ENCODE measurements at regions not wholly inside any gene's neighbourhood (a gene's known extent, or its start where the extent isn't known, plus 50 kb on each side); places are given as distances from the start of the nearest gene placed in this dataset.

DNA sequence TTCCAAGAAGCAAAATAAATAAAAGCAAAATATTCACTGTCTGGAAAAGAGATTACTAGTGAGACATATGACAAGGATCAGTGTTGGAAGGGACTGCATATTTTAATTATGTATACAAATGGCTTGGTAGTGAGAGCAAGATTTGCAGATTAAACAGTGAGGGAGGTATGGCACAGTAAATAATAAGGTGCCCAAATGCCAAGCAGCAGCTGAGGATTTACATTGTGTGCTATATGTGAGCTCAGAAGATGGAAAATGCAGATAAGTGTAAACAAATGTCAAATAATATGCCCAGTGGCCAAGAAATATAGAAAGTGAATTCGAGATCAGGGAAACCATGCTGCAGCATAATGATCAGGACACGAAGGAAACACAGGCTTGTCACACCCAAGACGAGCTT, 173.8 kb upstream of the NRSN1 start:
- WGBS = 55% methylated on average over 3 of the region's 3 CpGs
- Histone ChIP-seq H3K9me3 (no peaks in the 10 kb centered on the region), H3K36me3 (no peaks in the 10 kb centered on the region), H3K27ac (replicated peaks in 1 of 4) (no peak overlapping the region), H3K27me3 (no peaks in the 10 kb centered on the region), H3K4me1 (peaks cover 0 to 4% (median 0%) of the 10 kb centered on the region in 4 donors), H3K4me3 (no peak overlapping the region)
- TF ChIP-seq POLR2A (IDR thresholded peaks at IDR 0.05; ENCODE audit: low read depth) (no peak), EP300 (IDR thresholded peaks at IDR 0.05) (no peak), POLR2AphosphoS5 (IDR thresholded peaks at IDR 0.05) (no peak), CTCF (IDR thresholded peaks at IDR 0.05) (no peak)
- no peak for DNase-seq (ENCODE audit: extremely low spot score)
- intact Hi-C loops (cut with DNase I) = no loop called here

- intact Hi-C loops (cut with DNase I) = no loop called here
- no peak for TF ChIP-seq POLR2A (IDR thresholded peaks at IDR 0.05; ENCODE audit: low read depth)
- no peak for TF ChIP-seq CTCF (IDR thresholded peaks at IDR 0.05)
- TF ChIP-seq EP300 (IDR thresholded peaks at IDR 0.05) = no peak
- no peak for TF ChIP-seq POLR2AphosphoS5 (IDR thresholded peaks at IDR 0.05)
- Histone ChIP-seq H3K36me3 (no peaks in the 10 kb centered on the region), H3K27ac (replicated peaks in 1 of 4) (no peak overlapping the region), H3K4me1 (peaks cover 0 to 4% (median 0%) of the 10 kb centered on the region in 4 donors), H3K9me3 (no peaks in the 10 kb centered on the region), H3K27me3 (no peaks in the 10 kb centered on the region), H3K4me3 (no peak overlapping the region)
- WGBS = 86% methylated on average over 3 of the region's 3 CpGs
- DNase-seq (ENCODE audit: extremely low spot score) = no peak
Measured at GRCh38 chr6:23953976-23954375, 172.0 kb upstream of the NRSN1 start.

DNA sequence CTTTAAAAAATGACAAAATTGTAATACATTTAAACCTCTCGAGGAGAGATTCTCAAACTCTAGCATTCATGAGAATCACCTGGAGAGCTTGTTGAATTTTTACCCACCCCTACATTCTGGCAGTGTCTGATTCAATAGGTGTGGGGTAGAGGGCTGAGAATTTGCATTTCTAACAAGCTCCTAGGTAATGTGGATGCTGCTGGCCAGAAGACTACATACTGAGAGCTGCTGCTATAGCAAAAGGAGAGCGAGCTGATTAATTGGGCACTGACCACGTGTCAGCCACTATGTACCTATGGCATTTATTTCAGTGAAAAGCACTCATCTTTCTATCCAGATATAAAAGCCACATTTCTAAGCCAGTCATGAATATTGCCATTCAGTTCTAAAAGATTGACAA, 169.0 kb upstream of the NRSN1 start:
- no peak overlapping the region for H3K4me3 ChIP-seq
- no peak for DNase-seq (ENCODE audit: extremely low spot score)
- TF ChIP-seq CTCF (IDR thresholded peaks at IDR 0.05) (no peak), POLR2A (IDR thresholded peaks at IDR 0.05; ENCODE audit: low read depth) (no peak), POLR2AphosphoS5 (IDR thresholded peaks at IDR 0.05) (no peak), EP300 (IDR thresholded peaks at IDR 0.05) (no peak)
- no peaks in the 10 kb centered on the region for H3K9me3 ChIP-seq
- 75% methylated on average over 3 of the region's 3 CpGs for WGBS
- no peaks in the 10 kb centered on the region for H3K27me3 ChIP-seq
- intact Hi-C loops (cut with DNase I) = no loop called here
- no peaks in the 10 kb centered on the region for H3K36me3 ChIP-seq
- H3K27ac ChIP-seq (replicated peaks in 1 of 4) = no peak overlapping the region
- H3K4me1 ChIP-seq = peaks cover 0 to 4% (median 0%) of the 10 kb centered on the region in 4 donors

DNA sequence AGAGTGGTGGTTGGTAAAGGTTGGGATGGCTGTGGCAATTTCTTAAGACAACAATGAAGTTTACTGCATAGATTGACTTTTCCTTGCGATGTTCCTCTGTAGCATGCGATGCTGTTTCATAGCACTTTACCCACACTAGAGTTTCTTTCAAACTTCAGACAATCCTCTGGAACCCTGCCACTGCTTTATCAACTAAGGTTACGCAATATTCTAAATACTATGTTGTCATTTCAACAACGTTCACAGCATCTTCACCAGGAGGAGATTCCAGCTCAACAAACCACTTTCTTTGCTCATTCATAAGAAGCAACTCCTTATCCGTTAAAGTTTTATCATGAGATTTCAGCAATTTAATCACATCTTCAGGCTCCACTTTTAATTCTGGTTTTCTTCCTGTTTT, 161.2 kb upstream of the NRSN1 start:
- DNase-seq (ENCODE audit: extremely low spot score) = no peak
- no peaks in the 10 kb centered on the region for H3K27me3 ChIP-seq
- intact Hi-C loops (cut with DNase I) = no loop called here
- H3K9me3 ChIP-seq = no peaks in the 10 kb centered on the region
- H3K36me3 ChIP-seq = no peaks in the 10 kb centered on the region
- no peak overlapping the region for H3K27ac ChIP-seq (replicated peaks in 1 of 4)
- H3K4me1 ChIP-seq = no peaks in the 10 kb centered on the region
- TF ChIP-seq POLR2A (IDR thresholded peaks at IDR 0.05; ENCODE audit: low read depth) (no peak), POLR2AphosphoS5 (IDR thresholded peaks at IDR 0.05) (no peak), CTCF (IDR thresholded peaks at IDR 0.05) (no peak), EP300 (IDR thresholded peaks at IDR 0.05) (no peak)
- 79% methylated on average over 5 of the region's 5 CpGs for WGBS
- H3K4me3 ChIP-seq = no peak overlapping the region

DNA sequence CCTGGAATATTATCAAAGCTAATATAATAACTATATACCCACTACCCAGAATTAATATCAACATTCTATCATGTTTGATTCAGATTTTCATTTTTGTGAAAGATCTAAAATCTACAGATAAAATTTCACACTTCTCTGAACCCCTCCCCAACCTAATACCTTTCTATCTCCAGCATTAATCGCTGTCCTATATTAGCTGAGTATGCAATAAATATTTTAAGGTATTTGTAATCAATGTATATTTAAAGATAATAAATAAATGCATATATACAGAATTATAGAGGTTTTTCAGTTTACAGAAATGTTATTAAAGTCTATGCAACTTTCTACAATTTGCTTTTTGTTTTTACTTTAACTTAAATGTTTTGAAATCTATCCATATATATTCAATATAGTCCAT, 156.7 kb upstream of the NRSN1 start:
- Histone ChIP-seq H3K27ac (replicated peaks in 1 of 4) (no peak overlapping the region), H3K4me3 (no peak overlapping the region), H3K9me3 (no peaks in the 10 kb centered on the region), H3K36me3 (no peaks in the 10 kb centered on the region), H3K4me1 (no peaks in the 10 kb centered on the region), H3K27me3 (no peaks in the 10 kb centered on the region)
- 98% methylated on average over 1 of the region's 1 CpG for WGBS
- DNase-seq (ENCODE audit: extremely low spot score) = no peak
- intact Hi-C loops (cut with DNase I) = no loop called here
- TF ChIP-seq POLR2A (IDR thresholded peaks at IDR 0.05; ENCODE audit: low read depth) (no peak), EP300 (IDR thresholded peaks at IDR 0.05) (no peak), POLR2AphosphoS5 (IDR thresholded peaks at IDR 0.05) (no peak), CTCF (IDR thresholded peaks at IDR 0.05) (no peak)

Measured in esophagus muscularis mucosa (tissue), 4 donors.